ELF-1 (cell line): ENCODE measurements at regions not wholly inside any gene's neighbourhood (a gene's known extent, or its start where the extent isn't known, plus 50 kb on each side); places are given as distances from the start of the nearest gene placed in this dataset.

Experiments used
- DNase-seq: peaks from one replicate; pipeline ENCODE4 v3.0.0-alpha.2; 2016; ENCODE audit warnings: low read depth, low spot score

GRCh38 chr5:17891881-17892280, 257.6 kb downstream of the TAF11L14 start:
- no peak for DNase-seq

GRCh38 chr5:17893026-17893635, 258.9 kb downstream of the TAF11L14 start:
- DNase-seq, result no peak

- no peak for DNase-seq
Measured at GRCh38 chr5:17895288-17896033, 261.2 kb downstream of the TAF11L14 start.

- no peak for DNase-seq
Measured at GRCh38 chr5:17896605-17897004, 262.3 kb downstream of the TAF11L14 start.

- no peak for DNase-seq
Measured at GRCh38 chr5:17897776-17898175, 263.5 kb downstream of the TAF11L14 start.

GRCh38 chr5:17898766-17899165, 264.5 kb downstream of the TAF11L14 start:
- DNase-seq, result no peak

- no peak for DNase-seq
Measured at GRCh38 chr5:17907094-17907493, 272.8 kb downstream of the TAF11L14 start.

GRCh38 chr5:17910318-17910717, 276.1 kb downstream of the TAF11L14 start:
- DNase-seq, result no peak

GRCh38 chr5:17912794-17913193, 278.5 kb downstream of the TAF11L14 start:
- DNase-seq, result no peak

GRCh38 chr5:17916446-17916845, 282.2 kb downstream of the TAF11L14 start:
- DNase-seq, result no peak

- DNase-seq, result no peak
Measured at GRCh38 chr5:17917465-17917864, 283.2 kb downstream of the TAF11L14 start.

GRCh38 chr5:17918373-17919104, 284.3 kb downstream of the TAF11L14 start:
- no peak for DNase-seq

- DNase-seq, result no peak
Measured at GRCh38 chr5:17925276-17925675, 291.0 kb downstream of the TAF11L14 start.

- DNase-seq, result no peak
Measured at GRCh38 chr5:17928581-17928981, 294.3 kb downstream of the TAF11L14 start.

- DNase-seq, result no peak
Measured at GRCh38 chr5:17929171-17929570, 294.9 kb downstream of the TAF11L14 start.

- DNase-seq, result no peak
Measured at GRCh38 chr5:17930346-17930745, 296.1 kb downstream of the TAF11L14 start.

- DNase-seq, result no peak
Measured at GRCh38 chr5:17944046-17944445, 309.8 kb downstream of the TAF11L14 start.

GRCh38 chr5:17947029-17947428, 312.8 kb downstream of the TAF11L14 start:
- DNase-seq, result no peak

- peak; percentile 95 for DNase-seq
Measured at GRCh38 chr5:17951392-17952169, 317.3 kb downstream of the TAF11L14 start.

- DNase-seq, result no peak
Measured at GRCh38 chr5:17952231-17952630, 318.0 kb downstream of the TAF11L14 start.

GRCh38 chr5:17964067-17964466, 329.8 kb downstream of the TAF11L14 start:
- DNase-seq, result no peak
